SIG-M5 treated with dmso at 0.1 percent for 504 hours (cell line): ENCODE measurements at regions not wholly inside any gene's neighbourhood (a gene's known extent, or its start where the extent isn't known, plus 50 kb on each side); places are given as distances from the start of the nearest gene placed in this dataset.

Source experiments
- DNase-seq: peaks from one replicate; lab custom pipeline; 2025; ENCODE audit not compliant: unreplicated experiment; lab: John Stamatoyannopoulos, UW

GRCh38 chr1:105686026-105686425, 1370.4 kb upstream of the PRMT6 start:
- DNase-seq, result no peak

DNA sequence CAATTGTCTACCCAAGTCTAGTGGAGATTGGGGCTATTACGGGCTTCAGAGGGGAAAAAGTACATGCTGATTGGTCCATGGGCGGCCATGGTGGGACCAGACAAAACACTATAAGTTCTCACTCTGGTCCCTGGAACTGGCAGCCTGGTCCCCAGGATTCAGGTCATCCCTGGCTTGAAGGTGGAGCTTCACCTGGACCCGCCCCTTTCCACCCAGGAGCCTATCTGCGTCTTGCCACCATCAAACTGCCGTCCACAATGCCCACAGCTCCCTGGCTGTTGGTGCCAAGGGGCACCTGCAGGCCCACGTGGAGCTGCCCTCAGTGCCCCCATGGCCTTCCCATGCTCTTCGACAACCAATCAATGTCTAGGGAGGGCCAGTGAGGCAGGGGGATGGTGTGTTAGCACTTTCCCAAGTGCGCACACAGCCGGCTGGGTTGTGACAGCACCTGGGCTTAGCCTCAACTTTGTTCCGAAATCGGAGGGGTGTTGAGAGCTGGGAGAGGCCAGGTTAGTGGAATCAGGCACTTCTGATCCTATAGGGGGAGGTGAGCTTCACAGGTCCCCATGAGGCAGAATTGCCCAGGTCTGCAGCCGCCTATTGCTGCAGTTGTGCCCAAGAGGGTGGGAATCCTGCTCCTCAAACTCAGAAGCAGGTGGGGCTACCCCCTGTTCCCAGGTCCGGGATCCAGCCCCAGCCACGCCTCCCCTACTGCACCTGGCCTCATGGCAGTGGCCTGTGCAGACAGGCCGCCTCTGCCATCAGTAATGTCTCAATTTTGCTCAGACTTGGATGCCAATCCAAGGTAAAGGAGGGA, 1369.4 kb upstream of the PRMT6 start:
- DNase-seq, result no peak

GRCh38 chr1:105700723-105701122, 1355.8 kb upstream of the PRMT6 start:
- no peak for DNase-seq

DNA sequence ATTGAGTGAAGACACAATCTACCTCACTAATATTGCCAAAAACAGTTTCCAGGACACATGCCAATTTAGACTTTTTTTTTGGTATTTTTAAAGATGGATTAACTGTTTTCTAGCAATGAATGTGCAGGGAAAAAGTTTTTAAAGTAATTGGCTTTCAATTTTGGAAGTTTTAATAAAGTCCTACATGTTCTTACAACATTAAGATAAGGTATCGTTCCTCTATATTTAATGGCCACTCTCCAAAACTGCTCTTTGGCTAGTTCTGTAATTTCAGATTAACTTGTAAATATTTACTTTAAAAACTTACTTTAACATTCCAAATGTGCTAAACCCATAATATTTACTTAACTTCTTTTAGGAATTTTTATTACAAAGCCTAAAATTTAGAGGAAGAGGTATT, 1332.2 kb upstream of the PRMT6 start:
- no peak for DNase-seq

DNA sequence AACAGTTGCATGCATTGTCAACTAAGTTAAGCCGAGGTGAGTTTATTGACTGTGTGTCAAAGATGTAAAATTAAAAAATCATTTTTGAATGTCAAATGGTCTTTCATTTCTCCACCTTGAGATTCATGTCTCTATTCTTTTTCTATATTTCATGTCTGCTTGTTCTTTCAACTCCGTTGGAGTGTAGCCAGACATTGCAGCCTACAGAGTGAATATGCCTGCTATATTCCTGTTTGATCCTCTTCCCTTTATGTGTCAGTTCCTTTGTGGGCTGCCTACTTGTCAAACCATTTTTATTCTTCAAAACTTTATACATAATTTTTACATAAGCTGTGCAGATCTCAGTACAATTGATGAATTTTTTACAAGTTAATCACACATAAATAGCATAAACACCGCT, 1325.8 kb upstream of the PRMT6 start:
- no peak for DNase-seq

GRCh38 chr1:105736349-105736748, 1320.1 kb upstream of the PRMT6 start:
- no peak for DNase-seq

GRCh38 chr1:105779727-105780126, 1276.7 kb upstream of the PRMT6 start:
- no peak for DNase-seq

DNA sequence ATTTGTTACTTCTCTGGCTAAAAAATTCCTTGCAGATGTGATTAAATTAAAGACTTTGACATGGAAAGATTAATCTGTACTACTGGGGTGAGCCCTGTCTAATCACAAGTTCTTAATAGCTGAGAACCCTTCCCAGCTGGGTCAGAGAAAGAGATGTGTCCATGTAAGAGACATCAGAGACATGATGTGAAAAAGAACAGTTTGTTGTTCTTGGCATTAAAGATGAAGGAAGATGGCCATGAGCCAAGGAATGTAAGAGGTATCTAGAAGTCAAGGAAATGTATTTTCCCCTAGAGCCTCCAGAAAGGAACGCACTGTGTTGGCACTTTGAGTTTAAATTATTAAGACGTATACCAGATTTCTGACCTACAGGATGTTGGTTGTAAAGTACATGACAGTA, 1271.5 kb upstream of the PRMT6 start:
- no peak for DNase-seq

DNA sequence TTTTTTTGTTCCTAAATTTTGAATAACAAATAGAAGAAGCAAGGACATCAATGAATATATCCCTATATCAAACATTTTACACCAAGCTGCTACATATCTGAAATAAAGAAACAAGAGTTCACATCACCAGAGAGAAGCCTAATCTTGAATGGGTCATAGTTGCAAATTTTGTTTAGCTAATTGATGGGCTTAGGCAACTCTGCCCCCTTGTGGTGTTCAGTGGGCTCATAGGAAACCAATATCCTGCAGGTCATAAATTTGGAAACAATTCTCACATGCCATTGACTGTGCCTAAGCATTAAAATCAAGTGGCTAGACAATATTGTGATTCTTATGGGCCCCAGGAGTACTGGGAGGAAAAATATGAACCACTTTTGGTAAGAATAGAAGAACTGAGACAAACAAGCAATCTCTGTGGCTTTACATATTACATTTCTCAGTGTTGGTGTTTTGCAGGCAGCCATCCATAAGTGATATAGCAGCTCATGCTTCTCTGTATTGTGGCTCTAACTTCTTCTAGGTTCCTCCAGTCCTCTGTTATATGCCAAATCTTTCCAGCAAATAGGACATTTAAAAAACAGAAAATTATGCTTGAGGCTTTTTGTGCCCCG, 1262.8 kb upstream of the PRMT6 start:
- DNase-seq, result peak; percentile 47

GRCh38 chr1:105795741-105796140, 1260.7 kb upstream of the PRMT6 start:
- DNase-seq, result no peak

GRCh38 chr1:105830571-105831146, 1225.8 kb upstream of the PRMT6 start:
- DNase-seq, result no peak

- no peak for DNase-seq
These were observed 1218.4 kb upstream of the PRMT6 start for GRCh38 chr1:105838071-105838470.

- no peak for DNase-seq
These were observed 1190.9 kb upstream of the PRMT6 start for GRCh38 chr1:105865546-105865945.

DNA sequence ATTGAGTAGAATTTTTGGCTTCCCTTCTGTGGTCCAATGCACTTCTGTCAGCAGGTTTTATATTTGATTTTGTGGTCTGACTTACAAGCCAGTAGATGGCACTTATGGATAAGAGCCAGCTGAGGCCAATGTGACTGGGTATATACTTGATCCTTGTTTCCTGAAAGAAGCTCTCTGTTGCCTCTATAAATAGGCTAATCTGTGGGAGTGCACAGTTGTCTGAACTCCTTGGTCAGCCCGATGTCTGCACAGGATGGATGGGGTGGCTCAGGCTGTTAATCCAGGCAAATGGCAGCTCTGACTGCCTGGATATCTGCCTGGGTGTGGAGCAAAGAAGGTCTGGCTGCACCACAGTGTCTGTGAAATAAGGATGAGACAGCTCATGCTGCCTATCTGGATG, 1183.7 kb upstream of the PRMT6 start:
- DNase-seq, result no peak

- DNase-seq, result peak; percentile 43
These were observed 1181.9 kb upstream of the PRMT6 start for GRCh38 chr1:105874621-105875020.

- no peak for DNase-seq
These were observed 1170.2 kb upstream of the PRMT6 start for GRCh38 chr1:105886309-105886708.

- no peak for DNase-seq
These were observed 1165.2 kb upstream of the PRMT6 start for GRCh38 chr1:105891308-105891707.

- no peak for DNase-seq
These were observed 1162.5 kb upstream of the PRMT6 start for GRCh38 chr1:105894006-105894405.

GRCh38 chr1:105909811-105910210, 1146.7 kb upstream of the PRMT6 start:
- DNase-seq, result no peak

DNA sequence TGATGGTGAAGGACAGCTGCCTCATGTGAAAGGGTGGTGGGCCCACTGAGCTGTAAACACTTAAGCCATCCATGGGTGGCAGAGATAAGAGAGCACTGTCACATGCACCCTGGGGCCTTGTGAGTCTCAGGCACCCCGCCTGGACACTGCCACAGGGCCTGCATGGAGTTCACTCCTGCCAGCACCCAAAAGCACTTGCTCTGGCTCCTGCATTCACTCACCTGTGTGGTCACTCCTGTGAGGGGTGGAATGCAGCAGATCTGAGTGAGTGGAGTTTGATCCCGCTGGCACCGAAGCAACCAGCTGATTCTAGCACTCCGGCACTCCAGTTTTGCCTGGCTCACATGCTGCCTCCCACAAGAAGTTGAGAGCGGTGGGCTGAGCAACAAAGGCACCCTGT, 1142.1 kb upstream of the PRMT6 start:
- no peak for DNase-seq

GRCh38 chr1:105934806-105935205, 1121.7 kb upstream of the PRMT6 start:
- DNase-seq, result no peak

DNA sequence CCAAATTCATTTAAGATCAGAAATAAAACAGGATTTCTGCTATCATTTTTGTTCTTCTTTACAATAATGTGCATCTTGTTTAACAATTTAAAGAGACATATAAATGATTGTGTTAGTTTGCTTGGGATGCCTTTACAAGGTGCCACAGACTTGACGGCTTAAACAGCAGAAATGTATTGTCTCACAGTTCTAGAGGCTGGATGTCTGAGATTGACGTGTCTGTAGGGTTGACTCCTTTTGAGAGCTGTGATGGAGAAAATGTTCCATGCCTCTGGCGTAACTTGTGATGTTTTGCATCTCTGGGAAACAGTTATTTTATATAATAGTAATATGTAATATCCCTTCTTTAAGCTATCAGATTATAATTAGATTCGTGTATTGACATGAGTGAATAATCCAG, 1091.6 kb upstream of the PRMT6 start:
- no peak for DNase-seq
